Stomach smooth muscle (tissue), 2 donors: ENCODE measurements at regions not wholly inside any gene's neighbourhood (a gene's known extent, or its start where the extent isn't known, plus 50 kb on each side); places are given as distances from the start of the nearest gene placed in this dataset.

Experiments used
- H3K27ac ChIP-seq: one replicate; pipeline ENCODE4 v1.7.0; 2013; ENCODE audit warnings: mild to moderate bottlenecking, low read length, inconsistent platforms
- H3K27me3 ChIP-seq, 2 donors: one replicate each; pipeline ENCODE4 v1.7.0; 2013; ENCODE audit warnings: low read length in 2 of 2; ENCODE audit not compliant: insufficient read depth in 2 of 2, control insufficient read depth in 1 of 2
- H3K36me3 ChIP-seq, 2 donors: one replicate each; pipeline ENCODE4 v1.7.0; 2013; ENCODE audit warnings: low read length in 2 of 2; ENCODE audit not compliant: control insufficient read depth in 2 of 2, insufficient read depth in 2 of 2
- H3K4me1 ChIP-seq: one replicate; pipeline ENCODE4 v1.7.0; 2013; ENCODE audit warnings: low read length; ENCODE audit not compliant: control insufficient read depth, insufficient read depth
- H3K4me3 ChIP-seq, 2 donors: one replicate each; pipeline ENCODE4 v1.7.0; 2013; ENCODE audit warnings: low read length in 2 of 2
- H3K9ac ChIP-seq, 2 donors: one replicate each; pipeline ENCODE4 v1.7.0; 2013; ENCODE audit warnings: low read length in 2 of 2, mild to moderate bottlenecking in 1 of 2
- H3K9me3 ChIP-seq, 2 donors: one replicate each; pipeline ENCODE4 v1.7.0; 2013; ENCODE audit warnings: low read length in 2 of 2; ENCODE audit not compliant: control insufficient read depth in 2 of 2
- donor health status: healthy.
- donor health status: Pancreatic carcinoma.

DNA sequence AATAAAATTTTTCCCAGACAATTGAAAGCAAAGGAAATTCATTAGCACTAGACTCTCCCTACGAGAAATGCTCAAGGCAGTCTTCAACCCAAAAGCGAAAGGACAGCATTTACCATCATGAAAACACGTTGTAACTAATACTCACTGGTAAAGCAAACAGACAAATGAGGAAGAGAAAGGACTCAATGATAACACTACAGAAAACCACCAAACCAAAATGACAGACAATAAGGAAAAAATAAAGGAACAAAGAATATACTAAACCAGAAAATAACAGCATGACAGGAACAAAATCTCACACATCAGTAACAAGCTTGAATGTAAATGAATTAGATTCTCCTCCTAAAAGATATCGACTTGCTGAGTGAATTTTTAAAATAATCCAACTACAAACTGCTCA is 190.7 kb downstream of the NOL4 start:
- Histone ChIP-seq H3K9me3 (peaks cover 0 to 4% of the 10 kb centered on the region in 2 donors), H3K27me3 (no peaks in the 10 kb centered on the region), H3K36me3 (no peaks in the 10 kb centered on the region), H3K27ac (no peak overlapping the region), H3K9ac (no peak overlapping the region), H3K4me3 (no peak overlapping the region), H3K4me1 (no peaks in the 10 kb centered on the region)

DNA sequence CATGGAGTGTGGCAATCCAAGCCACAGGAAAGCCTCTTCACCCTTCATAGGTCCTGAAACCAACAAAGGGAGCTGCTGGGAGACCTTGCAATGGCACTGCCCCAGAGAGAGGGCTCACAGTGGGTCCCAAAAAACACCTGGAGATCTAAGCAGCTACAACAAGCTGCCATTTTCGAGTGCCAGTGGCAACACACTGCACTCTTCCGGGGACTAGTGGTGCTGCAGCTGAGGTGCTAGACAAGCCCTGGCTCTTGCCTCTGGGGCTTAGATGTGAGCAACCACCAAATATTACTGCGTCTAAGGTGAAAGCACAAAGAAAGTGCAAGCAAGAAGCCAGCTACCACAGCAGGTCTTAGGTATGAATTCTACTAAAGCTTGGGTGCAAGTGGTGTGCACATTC is 192.9 kb downstream of the NOL4 start:
- Histone ChIP-seq H3K9me3 (peaks cover 0 to 4% of the 10 kb centered on the region in 2 donors), H3K27ac (no peak overlapping the region), H3K4me3 (no peak overlapping the region), H3K27me3 (no peaks in the 10 kb centered on the region), H3K4me1 (no peaks in the 10 kb centered on the region), H3K9ac (no peak overlapping the region), H3K36me3 (no peaks in the 10 kb centered on the region)

DNA sequence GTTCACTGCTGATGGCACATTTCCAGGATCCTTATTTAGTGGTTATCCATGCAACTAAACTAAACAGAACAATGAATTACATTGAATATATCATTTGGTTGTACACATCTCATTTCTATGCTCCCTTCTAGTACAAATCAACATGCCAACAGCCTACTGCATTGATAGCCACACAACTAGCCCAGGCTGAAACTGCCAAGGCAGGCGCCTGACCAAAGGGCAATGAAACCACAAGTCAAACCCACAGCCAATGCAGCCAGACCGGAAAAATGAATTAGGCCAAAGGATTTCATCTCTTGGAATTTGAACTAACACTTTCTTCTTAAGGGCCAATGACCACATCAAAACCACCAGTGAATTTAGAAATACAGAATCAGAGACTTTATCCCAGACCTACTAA is 196.4 kb downstream of the NOL4 start:
- no peak overlapping the region for H3K27ac ChIP-seq
- no peaks in the 10 kb centered on the region for H3K4me1 ChIP-seq
- H3K27me3 ChIP-seq = no peaks in the 10 kb centered on the region
- no peak overlapping the region for H3K9ac ChIP-seq
- no peaks in the 10 kb centered on the region for H3K36me3 ChIP-seq
- H3K4me3 ChIP-seq = no peak overlapping the region
- peaks cover 0 to 4% of the 10 kb centered on the region in 2 donors for H3K9me3 ChIP-seq

DNA sequence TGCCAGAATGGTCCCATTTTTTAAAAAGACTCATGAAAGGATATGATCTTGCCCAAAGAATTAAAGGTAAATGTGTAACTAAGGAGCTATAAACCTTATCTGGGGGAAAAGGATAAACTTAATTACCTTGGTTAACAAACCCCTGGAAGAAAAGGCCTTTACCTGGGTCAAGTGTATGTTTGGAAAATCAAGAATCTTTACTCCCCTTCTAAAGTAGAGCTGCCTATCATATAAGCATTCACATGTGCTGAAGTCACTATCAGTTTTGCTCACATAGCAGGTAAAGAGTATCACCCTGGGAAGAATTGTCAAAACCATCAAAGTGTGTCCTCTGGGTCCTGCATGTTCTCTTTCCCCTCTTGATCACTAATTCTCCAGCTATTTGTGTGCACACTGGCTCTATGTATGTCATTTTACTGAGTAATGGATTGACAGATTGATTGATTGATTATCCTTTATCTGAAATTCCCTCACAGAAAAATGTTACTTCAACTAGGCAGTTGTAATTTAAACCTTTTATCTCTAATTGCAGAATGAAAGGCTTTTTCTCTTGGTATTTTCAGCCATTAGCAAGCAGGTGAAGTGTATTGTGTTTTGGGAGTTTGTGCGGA is 199.4 kb downstream of the NOL4 start:
- Histone ChIP-seq H3K4me1 (no peaks in the 10 kb centered on the region), H3K9me3 (no peaks in the 10 kb centered on the region), H3K4me3 (no peak overlapping the region), H3K36me3 (no peaks in the 10 kb centered on the region), H3K9ac (no peak overlapping the region), H3K27me3 (no peaks in the 10 kb centered on the region), H3K27ac (no peak overlapping the region)

DNA sequence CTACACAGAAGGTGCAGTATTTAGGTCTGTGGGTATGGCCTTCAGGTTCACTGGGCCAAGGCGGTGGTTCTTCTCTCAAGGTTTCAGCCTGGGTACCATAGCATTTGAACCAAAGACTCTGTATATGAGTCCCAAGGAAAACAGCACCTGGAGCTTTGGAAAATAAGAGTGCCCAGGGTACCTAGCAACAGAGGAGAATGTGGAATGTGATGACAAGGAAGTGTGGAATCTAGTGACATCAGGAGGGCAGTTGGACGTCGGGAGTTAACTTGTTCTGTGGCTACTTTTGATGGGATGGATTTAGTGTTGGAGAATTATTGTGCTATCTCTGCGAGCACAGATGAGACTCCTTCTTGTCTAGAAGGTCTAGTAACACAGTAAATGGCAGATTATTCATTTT is 201.2 kb downstream of the NOL4 start:
- Histone ChIP-seq H3K4me1 (no peaks in the 10 kb centered on the region), H3K27me3 (no peaks in the 10 kb centered on the region), H3K9ac (no peak overlapping the region), H3K4me3 (no peak overlapping the region), H3K36me3 (no peaks in the 10 kb centered on the region), H3K9me3 (no peaks in the 10 kb centered on the region), H3K27ac (no peak overlapping the region)

DNA sequence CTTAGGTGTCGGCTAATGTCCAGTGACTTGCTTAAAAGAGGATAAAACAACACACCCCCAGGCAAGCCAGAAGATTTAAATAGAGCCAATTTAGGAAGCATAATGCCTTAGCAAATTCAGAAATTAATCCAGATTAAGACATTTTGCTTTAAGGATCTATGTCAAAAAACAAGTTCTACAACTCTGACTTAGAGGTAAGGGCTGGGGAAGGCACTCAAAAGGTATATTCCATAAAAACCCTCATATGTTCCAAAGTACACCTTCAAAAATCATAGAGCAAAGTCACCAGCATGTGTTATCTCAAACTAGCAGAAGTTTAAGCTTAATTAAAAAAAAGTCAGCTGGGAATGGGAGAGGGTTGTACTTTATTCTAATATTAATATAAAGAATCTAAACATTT is 206.4 kb downstream of the NOL4 start:
- Histone ChIP-seq H3K9me3 (no peaks in the 10 kb centered on the region), H3K27me3 (no peaks in the 10 kb centered on the region), H3K9ac (no peak overlapping the region), H3K4me3 (no peak overlapping the region), H3K4me1 (no peaks in the 10 kb centered on the region), H3K27ac (no peak overlapping the region), H3K36me3 (no peaks in the 10 kb centered on the region)

DNA sequence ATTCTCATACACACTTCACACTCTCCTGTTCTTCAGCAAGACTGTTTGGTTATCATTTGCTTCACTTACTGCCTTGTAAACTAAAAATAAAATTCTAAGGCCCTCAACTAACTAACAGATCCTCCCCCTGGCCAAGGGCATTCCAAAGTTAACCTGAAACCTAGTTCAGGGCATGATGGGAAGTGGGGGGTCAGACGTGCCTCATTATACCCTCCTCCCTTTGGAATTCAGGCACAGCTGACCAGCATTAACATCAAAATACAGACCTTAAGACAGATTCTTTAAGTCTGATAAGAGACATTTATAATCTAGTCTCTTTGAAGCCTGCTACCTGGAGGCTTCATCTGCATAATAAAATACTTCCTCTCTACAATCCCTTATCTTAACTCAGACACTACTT is 221.0 kb downstream of the NOL4 start:
- Histone ChIP-seq H3K36me3 (no peaks in the 10 kb centered on the region), H3K27me3 (no peaks in the 10 kb centered on the region), H3K4me3 (no peak overlapping the region), H3K27ac (no peak overlapping the region), H3K9ac (no peak overlapping the region), H3K4me1 (no peaks in the 10 kb centered on the region), H3K9me3 (no peaks in the 10 kb centered on the region)

DNA sequence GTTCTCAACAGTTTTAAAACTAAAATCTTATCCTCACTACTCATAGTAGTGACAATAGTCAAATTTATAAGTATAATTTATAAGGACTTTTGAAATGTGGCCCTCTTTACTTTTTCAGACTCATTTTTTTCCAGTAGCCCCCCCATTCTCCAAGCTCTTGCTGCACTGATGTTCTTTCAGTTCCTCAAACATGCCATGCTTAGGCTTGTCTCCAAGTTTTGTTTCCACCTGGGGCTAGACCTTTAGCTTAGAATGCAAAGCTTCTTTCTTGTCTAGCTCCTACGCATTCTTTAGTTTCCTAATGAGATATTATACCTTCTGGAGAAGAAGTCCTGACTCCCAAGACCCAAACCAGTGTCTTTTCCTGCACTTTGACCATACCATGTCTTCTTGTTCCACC is 222.6 kb downstream of the NOL4 start:
- H3K4me1 ChIP-seq = no peaks in the 10 kb centered on the region
- no peak overlapping the region for H3K4me3 ChIP-seq
- no peaks in the 10 kb centered on the region for H3K9me3 ChIP-seq
- no peaks in the 10 kb centered on the region for H3K27me3 ChIP-seq
- H3K27ac ChIP-seq = no peak overlapping the region
- H3K36me3 ChIP-seq = no peaks in the 10 kb centered on the region
- no peak overlapping the region for H3K9ac ChIP-seq

DNA sequence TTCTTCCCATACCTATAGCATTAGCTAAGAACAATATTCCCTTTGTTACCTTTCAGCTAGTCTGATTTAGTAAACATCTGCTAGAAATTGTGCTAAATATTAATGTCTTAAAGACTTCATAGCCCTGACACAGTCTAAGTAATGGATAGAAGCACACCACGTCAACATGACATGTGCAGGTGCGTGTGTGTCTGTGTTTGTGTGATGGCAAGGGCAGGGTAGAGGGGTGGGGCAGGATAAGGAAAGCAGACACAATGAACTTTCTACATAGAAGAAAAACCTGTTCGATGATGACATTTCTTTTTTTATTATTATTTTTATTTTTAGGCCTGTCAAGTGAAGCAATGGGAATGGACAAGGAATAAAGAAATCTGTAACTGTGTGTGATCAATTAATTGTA is 223.3 kb downstream of the NOL4 start:
- Histone ChIP-seq H3K4me1 (no peaks in the 10 kb centered on the region), H3K27ac (no peak overlapping the region), H3K4me3 (no peak overlapping the region), H3K9me3 (no peaks in the 10 kb centered on the region), H3K9ac (no peak overlapping the region), H3K27me3 (no peaks in the 10 kb centered on the region), H3K36me3 (no peaks in the 10 kb centered on the region)

DNA sequence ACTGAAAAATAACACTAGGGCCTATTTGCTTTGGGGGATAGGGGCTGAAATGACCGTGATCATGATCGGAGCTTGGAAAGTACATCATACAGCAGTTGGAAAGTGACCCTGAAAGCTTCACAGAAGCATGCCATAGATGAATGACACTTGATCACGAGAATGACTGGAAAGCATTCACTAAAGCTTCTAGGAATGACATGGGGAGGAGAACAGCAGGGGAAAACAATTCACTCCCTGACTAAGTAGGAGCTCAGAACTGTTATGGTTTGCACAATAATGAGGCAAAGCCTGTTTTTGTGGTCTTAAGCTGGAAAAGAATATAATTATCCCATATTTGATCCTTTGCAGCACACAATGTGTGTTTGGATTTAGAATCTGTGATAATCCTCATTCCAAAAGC is 237.5 kb downstream of the NOL4 start:
- Histone ChIP-seq H3K4me1 (no peaks in the 10 kb centered on the region), H3K4me3 (no peak overlapping the region), H3K27me3 (no peaks in the 10 kb centered on the region), H3K9me3 (no peaks in the 10 kb centered on the region), H3K36me3 (no peaks in the 10 kb centered on the region), H3K9ac (no peak overlapping the region), H3K27ac (no peak overlapping the region)

DNA sequence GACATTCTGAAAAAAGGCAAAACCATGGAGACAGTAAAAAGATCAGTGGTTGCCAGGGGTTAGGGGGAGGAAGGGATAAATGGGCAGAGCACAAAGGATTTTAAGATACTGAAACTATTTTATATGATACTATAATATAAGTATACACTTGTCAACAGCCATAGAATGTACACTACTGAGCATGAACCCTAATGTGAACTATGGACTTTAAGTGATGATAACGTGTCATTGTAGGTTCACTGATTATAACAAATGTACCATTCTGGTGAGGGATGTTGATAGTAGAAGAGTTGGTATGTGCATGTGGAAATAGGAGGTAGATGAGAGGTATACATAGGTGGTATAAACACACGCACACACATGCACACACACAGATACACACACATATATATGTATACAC is 241.6 kb downstream of the NOL4 start:
- Histone ChIP-seq H3K36me3 (no peaks in the 10 kb centered on the region), H3K4me1 (no peaks in the 10 kb centered on the region), H3K27ac (no peak overlapping the region), H3K9ac (no peak overlapping the region), H3K4me3 (no peak overlapping the region), H3K9me3 (no peaks in the 10 kb centered on the region), H3K27me3 (no peaks in the 10 kb centered on the region)
